ENCODE measurements at regions not wholly inside any gene's neighbourhood (a gene's known extent, or its start where the extent isn't known, plus 50 kb on each side); places are given as distances from the start of the nearest gene placed in this dataset.
"Not testable (repeated sequence)": the region's sequence is repeated elsewhere in the genome, so short reads cannot be mapped to it uniquely, and the experiment has no call there.

DNA sequence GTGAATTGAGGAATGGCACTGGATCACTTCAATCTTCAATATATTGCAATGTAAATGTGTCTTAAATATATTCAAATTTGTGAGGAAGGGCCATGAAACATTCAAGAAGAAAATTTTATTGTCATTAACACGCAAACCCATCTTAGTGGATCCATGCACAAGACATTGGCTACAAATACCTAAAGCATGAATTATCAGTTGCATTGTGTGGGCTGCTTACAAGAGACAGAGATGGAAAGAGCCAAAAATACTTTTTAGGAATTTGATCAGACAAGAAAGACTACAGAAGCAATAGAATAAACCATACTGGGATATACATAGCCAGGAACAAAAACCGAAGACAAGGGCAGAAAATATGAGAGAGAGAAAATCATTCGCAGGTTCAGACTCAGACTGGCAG, 616.2 kb upstream of the GRIA3 start:
- peak; percentile 15 for DNase-seq (ENCODE audit: low read depth)

DNA sequence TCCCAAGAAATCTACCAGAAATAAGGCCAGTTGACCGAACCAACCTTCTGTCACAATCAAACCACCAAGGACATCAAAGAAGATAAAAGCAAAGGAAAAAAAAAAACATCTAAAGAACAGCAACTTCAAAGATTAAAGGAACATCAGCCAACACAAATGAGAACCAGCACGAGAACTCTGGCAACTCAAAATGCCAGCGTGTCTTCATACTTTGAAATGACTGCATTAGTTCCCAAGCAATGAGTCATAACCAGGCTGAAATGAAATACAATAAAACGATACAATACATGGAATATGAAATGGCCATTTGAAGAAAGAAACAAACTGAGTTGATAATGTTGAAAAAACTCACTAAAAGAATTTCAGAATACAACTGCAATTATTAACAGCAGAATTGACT, 611.6 kb upstream of the GRIA3 start:
- peak; percentile 63 for DNase-seq (ENCODE audit: low read depth)

DNA sequence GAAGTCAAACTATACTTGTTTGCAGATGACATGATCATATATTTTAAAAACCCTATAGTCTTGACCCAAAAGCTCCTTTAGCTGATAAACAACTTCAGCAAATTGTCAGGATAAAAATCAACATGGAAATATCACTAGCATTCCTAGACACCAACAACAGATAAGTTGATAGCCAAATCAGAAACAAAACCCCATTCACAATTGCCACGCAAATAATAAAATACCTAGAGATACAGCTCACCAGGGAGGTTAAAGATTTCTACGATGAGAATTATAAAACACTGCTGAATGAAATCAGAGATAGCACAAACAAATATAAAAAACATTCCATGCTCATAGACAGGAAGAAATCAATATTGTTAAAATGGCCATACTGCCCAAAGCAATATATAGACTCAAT, 605.0 kb upstream of the GRIA3 start:
- peak; percentile 23 for DNase-seq (ENCODE audit: low read depth)

DNA sequence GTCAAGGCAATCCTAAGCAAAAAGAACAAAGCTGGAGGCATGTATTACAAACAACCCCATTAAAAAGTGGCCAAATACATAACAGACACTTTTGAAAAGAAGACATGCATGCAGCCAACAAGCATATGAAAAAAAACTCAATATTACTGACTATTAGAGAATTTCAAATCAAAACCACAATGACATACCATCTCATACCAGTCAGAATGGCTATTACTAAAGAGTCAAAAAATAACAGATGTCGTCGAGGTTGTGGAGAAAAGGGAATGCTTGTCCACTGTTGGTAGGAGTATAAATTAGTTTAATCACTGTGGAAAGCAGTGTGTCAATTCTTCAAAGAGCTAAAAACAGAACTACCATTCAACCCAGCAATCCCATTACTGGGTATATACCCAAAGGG, 604.6 kb upstream of the GRIA3 start:
- peak; percentile 63 for DNase-seq (ENCODE audit: low read depth)

DNA sequence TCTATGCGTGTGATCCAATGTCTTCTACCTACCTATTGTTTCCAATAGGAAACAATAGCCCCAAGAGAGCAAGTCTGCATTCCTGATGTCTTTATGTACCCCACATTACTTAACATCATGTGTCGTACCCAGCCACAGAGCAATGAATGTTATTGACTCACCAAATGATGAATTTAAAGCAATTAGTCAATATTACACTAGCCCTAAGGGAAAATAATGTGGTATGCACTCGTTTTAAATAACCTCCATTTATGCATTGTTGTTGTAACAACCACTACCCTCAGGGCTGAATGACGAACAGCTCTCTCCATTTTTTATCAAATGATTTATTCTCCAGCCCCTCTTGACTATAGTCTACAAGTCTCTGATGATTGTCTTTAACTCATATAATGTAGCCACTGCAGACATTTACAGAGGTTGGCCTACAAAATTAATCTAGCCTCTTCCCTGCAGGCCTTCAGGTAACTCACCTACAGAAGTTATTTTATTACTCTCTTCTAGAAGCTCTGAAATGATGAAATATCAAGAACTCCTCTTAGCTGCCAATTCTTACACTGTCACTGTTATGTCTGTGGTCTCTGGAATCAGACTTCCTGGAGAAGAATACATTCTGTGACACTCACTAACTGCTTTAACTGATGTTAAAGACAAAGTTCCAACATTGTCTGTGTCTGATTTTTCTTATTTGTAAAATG, 601.7 kb upstream of the GRIA3 start:
- peak; percentile 88 for DNase-seq (ENCODE audit: low read depth)

DNA sequence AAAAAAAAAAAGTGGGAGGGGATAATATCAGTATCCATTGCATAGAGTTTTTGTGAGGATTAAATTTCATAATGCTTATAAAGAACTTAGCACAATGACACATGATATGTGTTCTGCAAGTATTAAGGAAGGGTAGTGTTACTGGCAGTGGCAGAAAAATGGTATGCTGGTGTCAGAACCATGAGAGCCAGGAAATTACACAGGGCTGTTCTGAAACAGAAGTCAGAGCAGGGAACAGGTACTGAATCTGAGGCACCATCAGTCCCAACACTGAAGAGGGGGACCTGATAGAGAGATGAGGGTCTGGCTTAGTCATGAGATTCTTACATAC, 601.1 kb upstream of the GRIA3 start:
- DNase-seq (ENCODE audit: low read depth) = no peak

DNA sequence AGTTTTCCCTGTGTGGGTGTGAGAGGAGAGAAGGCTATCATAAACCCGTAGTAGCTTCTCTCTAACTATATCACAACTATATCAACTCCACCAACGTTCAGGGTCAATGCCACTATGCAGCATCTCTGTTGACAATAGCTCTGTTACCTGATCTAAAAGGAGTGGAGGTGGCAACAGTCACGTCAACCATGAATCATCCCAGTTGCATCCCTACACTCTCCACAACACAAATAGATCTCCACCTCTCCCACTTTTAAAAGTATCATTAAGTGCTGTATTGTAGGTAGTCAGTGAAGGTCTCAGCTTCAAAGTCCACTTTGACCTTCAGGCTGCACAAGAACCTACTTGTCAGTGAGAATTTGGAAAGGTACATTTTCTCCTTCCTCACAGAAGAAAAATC, 600.5 kb upstream of the GRIA3 start:
- DNase-seq (ENCODE audit: low read depth) = no peak

DNA sequence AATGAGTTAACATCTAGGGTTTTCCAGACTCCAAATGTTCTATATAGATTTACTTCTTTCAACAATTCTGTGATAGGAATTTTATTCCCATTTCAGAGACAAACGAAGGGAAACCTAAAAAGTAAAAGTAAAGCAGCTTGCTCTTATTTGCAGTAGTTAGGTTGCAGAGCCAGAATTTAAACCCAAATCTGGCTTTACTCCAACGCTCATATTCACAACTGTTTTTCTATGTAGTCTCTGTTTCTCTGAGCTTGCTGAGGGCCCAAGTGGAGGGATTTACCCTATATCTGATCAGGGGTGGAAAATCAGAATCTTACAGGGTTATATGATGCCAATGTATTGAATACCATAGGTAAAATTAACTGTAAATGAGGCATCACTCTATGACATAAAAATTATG, 599.1 kb upstream of the GRIA3 start:
- no peak for DNase-seq (ENCODE audit: low read depth)

DNA sequence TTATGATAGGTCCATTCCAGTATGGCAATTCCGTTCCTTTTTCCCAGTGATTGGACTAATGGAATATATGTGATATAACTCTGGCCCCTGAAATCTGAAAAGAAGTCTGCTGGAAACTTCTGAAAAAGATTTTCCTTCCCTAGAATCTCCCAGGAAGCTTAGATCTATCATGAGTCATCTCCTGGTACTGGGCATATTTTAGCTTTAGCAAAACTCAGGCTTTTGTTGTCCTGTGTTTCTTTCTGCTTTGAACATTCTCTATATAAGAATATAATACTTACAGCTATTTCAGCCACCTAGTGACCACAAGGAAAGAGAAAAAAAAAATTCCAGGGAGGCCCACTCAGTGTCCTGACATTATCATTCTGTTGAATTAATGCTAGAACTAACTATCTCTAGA, 597.2 kb upstream of the GRIA3 start:
- DNase-seq (ENCODE audit: low read depth) = peak; percentile 40

DNA sequence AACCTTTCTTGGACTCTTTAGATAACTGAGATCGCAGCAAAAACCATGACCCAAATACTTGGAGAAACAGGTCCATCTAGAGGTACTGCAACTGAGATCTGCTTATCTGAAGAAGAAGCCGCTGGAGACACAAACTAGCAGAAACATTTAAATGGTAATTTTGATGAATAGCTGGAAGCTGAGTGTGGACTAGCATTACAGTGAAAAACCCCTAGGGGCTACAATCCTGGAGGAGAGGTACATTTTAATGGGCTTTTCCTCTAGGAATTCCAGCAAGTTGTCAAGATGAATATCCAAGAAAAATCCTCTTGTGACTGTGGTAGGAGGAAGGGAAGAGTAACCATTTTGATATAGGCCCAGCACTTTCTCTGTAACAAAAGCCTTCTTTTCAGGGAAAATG, 592.5 kb upstream of the GRIA3 start:
- no peak for DNase-seq (ENCODE audit: low read depth)

DNA sequence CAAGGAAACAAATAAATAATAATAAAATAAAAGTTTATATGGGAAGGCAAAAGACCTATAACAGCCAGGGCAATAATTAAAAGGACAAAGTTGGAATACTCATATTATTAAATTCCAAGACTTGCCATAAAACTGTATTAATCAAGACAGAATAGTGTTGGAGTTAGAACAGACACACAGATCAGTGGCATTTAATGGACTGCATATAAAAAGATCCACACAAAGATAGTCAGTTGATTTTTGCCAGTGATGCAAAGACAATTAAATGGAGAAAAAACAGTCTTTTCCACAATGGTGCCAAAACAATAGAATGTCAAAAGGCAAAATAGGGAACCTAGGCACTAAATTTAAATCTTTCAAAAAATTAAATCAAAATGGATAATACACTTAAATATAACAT, 587.1 kb upstream of the GRIA3 start:
- DNase-seq (ENCODE audit: low read depth) = no peak

DNA sequence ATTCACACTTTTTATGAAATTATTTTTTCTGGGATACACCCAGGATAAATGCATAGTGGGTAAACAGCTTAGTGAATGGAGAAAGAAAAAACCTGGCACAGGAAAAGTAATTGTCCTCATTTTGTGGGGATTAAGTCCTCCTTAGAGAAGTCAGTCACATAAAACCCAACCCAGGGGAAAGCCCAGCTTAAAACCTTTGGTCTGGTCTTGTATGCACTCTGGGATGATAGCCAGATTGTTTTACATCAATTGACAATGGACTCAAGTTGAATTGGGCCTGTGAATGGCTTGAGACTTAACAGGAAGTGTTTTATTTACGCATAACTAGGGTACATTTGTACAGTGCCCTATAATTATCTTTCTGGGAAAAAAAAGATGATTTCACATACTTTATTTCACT, 561.3 kb upstream of the GRIA3 start:
- DNase-seq (ENCODE audit: low read depth) = no peak

DNA sequence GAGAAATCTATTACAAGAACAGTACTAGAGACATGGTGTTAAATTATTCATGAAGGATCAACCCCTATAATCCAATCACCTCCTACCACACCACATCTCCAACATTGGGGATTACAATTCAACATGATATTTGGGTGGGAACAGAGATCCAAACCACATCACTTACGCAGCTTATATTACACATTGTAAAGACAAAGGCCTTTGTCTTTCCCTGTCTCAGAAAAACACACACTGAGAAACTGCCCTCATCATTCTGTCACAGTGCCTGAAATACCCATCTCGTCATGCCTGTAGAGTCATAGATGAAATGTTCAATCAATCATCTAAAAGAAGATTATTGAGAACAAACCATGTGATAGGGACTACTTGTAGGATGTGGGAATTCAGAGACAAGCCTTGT, 558.8 kb upstream of the GRIA3 start:
- no peak for DNase-seq (ENCODE audit: low read depth)

DNA sequence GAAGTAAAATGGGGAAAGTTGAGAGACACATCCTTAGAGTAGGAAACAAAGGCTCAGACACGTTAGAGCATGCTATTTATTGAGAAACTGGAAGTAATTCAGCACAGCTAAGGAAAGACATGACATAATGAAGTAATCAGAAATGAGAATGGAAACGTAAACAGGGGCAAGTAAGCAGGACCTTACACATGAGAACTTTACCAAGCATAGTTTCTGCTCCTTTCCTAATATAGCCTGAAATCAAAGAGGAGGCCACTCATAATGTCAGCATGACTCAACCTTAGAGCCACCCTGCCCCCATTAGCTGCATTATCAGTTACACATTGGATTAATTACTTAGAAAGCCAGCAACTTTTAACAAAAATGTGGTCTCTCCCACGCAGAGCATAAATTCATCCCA, 558.3 kb upstream of the GRIA3 start:
- DNase-seq (ENCODE audit: low read depth) = peak; percentile 23

DNA sequence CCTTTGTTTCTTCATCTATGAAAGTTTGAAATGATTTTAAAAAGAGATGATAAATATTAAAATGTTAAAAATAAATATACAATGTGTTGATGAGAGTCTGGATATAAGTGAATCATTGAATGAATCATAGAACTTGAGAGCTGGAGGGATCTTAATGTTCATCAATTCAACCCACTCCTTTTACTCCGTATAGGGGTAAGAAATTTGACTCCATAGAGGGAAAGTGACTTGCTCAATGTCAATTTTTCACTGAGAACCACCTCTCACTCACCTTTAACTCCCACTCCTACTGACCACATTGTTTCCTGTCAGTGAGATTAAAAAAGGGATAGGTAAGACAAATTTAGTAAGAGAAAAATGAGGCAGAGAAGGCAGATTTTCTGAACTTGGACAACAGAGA, 557.2 kb upstream of the GRIA3 start:
- peak; percentile 6 for DNase-seq (ENCODE audit: low read depth)

DNA sequence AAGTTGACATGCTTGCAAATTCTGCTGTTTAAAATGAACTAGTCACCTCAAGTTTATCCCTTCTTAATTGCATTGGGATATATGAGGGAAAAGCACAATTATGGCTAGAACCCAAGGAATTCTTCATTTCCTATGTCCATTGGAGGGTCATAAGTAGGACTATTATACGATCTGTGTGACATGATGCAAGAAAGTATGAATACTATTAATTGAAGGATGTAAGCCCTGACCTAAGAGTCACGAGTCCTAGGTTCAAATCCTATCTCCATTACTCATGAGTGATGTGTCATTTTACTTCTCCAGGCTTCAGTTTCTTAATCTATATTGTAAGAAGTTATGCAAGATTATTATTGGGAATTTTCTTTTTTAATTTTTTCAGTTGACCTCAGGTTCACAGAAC, 542.9 kb upstream of the GRIA3 start:
- peak; percentile 55 for DNase-seq (ENCODE audit: low read depth)

DNA sequence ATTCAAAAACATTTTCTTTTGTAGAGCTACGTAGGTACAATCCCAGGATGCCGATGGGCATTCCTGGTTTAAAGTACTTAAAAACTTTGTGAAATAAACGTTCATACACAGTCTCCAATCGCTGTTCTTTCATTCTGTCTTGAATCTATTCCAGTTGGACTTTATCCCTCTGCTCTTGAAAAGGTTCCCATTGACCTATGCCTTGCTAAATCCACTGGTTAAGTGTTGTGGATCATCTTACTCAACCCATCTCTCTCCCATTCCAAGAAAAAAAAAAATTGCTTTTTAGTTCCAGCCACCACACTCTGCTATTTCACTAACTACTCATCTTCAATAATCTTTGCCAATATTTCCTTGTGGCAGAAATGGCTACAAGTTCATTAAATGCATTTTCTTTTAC, 542.3 kb upstream of the GRIA3 start:
- no peak for DNase-seq (ENCODE audit: low read depth)

DNA sequence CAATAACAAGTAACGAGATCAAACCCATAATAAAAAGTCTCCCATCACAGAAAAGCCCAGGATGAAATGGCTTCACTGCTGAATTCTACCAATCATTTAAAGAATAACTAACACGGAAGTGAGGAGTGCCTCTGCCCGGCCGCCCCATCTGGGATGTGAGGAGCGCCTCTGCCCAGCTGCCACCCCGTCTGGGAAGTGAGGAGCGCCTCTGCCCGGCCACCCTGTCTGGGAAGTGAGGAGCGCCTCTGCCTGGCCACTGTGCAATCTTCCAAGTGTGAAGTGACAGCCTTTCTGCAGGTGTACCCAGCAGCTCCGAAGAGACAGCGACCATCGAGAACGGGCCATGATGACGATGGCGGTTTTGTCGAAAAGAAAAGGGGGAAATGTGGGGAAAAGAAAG, 528.8 kb upstream of the GRIA3 start:
- not testable (repeated sequence) for DNase-seq (ENCODE audit: low read depth)

DNA sequence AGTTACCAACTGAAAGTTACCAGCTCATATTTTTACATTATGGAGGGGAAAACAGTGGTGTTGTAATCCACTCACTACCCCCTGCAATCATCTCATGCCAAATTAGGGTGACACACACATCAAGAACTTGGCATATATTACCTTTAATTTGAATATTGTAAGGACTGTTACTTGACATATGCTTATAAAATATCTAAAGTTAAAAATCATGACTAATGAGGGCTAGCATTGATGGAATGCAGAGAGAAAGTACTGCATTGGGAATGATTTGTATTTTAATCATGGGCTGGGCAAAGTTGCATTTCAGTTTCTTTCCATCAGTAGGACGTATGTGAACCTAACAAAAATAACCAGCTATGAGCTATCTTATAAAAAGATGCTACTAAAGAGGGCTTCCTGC, 517.5 kb upstream of the GRIA3 start:
- no peak for DNase-seq (ENCODE audit: low read depth)

DNA sequence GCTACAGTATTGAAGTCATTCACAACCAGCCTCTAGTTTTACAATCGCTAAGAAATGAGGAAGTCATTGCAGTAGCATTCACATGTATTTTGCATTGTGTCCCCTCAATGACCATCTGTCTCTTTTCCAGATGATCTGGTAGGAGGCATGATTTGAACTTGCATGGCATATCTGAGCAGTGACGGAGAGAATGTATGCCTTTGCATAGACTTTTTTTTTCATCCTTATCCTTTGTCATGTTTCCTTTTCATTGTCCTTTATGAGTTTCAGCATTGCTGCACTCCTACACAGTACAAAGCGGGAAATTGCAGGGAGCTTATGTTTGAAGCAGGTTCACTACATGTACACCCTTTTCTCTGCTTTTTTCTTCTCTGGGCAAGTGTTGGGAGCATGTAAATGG, 516.4 kb upstream of the GRIA3 start:
- no peak for DNase-seq (ENCODE audit: low read depth)

DNA sequence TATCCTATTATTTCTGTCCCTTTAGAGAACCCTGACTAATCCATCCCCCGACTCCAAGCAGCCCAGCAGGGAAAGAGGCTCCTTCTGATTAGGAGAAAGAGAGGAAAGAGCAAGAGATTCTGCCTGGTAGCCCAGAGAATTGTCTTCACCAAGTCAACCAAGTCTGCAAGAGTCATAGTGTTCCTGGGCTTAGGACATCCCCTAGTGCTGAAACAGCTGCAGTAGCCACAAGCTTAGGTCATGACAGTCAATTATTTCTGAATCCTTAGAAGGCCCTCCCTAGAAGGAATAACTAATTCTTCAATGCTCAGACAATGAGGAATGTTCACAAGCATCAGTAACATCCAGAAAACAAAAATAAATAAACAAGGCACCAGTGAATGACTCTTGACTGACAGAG, 480.3 kb upstream of the GRIA3 start:
- no peak for DNase-seq (ENCODE audit: low read depth)

DNA sequence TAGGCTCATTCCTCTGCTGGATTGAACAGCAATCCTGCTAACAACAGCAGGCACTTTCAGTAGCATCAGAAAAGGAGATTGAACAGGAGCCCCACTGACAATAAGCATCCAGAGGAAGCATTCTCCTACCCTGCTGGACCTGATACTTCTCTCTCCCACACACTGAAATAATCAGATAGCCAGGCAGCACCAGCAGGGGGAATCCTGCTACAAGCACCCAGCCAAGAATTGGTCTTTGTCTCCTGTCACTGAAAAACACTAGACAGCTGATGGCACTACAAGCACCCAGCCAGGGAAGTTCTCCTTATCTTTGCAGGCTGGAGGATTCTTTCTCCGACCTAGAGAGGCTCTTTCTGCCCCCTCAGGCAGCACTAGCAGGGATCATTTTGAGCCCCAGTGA, 444.3 kb upstream of the GRIA3 start:
- DNase-seq (ENCODE audit: low read depth) = no peak

DNA sequence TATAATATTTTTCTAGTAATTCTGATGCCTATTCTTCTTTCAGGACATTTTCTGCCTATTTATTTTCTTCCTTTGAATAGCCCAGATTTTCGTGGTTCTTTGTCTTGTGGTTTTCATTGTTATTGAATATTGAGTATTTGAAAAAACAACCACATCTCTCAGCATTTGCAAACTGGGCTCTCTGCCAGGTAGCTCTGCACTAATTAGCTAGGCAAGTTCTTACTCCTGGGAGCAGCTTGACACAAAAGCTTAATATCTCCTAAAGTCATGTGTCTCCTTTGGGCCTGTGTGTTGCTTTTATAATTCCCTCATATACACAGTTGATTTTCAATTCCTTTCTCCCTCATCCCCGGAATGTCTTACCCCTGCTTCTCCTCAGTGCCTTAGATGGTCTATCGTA, 413.5 kb upstream of the GRIA3 start:
- DNase-seq (ENCODE audit: low read depth) = no peak

DNA sequence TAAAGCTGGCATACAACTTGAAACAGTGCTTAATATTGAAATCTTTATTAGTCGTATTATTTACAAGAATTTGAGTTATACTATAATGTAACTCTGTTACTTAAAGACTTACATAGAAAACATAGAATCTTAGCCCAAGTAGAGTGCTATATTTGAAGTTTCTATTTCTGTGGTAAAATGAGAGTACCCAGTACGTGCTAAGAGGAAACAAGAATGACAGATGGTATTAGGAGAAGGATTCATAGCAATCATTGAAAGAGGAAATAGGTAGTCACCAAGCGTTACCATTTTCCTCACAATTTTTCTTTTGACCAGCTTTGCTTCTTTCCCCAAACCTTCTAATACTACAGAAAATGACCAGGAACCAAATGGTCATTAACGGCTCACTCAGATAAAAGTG, 412.1 kb upstream of the GRIA3 start:
- no peak for DNase-seq (ENCODE audit: low read depth)

DNA sequence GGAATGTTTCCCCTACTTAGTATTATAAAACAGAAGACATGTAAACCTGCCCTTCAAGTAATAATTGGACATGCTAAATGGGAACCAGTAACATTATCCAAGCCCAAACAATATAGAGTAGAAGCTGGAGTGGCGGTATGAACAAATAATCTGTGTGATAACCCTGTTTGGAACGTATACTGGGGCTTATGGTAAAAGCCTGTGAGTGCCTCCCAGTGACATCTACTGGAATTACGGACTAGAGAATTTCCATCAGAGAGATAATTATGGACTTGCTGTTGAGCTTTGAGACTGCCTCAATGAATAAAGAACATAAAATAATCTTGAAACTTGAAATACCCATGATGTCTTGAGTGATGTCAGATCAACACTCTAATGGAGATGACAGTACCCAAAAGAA, 406.3 kb upstream of the GRIA3 start:
- DNase-seq (ENCODE audit: low read depth) = peak; percentile 0

All from ELR (cell line).